SKM-1 treated with dmso at 0.1 percent for 144 hours (cell line): ENCODE measurements at regions not wholly inside any gene's neighbourhood (a gene's known extent, or its start where the extent isn't known, plus 50 kb on each side); places are given as distances from the start of the nearest gene placed in this dataset.
"Not testable (repeated sequence)": the region's sequence is repeated elsewhere in the genome, so short reads cannot be mapped to it uniquely, and the experiment has no call there.

ENCODE experiments used
- DNase-seq: peaks from one replicate; lab custom pipeline; 2025; ENCODE audit not compliant: unreplicated experiment; lab: John Stamatoyannopoulos, UW

DNA sequence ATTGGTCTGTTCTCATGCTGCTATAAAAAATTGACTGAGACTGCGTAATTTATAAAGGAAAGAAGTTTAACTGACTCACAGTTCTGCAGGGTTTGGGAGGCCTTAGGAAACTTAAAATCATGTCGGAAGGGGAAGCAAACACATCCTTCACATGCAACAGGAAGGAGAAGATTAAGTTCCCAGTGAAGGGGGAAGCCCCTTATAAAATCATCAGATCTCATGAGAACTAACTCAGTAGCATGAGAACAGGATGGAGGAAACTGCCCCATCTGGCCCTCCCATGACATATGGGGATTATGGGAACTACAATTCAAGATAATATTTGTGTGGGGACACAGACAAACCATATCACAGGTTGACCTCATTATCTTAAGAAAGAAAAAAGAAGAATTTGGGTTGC lies 134.5 kb downstream of the PPP1R3A start:
- no peak for DNase-seq

DNA sequence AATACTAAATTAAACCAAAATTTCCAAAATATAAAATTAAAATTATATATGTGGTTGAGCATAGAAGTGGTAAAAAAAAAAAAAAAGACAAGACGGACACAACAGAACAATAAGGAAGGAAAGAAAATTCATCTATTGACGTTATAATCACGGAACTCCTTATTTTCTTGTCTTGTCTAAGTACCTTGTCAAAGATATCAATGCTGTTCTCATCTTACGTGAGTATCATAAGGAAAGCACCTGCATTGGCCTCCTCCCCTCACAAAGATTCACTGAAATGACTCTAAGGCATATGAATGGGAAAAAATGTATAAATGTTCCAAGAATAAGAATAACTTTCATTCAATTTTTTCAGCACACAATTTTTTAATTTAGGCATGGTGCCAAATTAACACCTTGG lies 135.4 kb downstream of the PPP1R3A start:
- no peak for DNase-seq

DNA sequence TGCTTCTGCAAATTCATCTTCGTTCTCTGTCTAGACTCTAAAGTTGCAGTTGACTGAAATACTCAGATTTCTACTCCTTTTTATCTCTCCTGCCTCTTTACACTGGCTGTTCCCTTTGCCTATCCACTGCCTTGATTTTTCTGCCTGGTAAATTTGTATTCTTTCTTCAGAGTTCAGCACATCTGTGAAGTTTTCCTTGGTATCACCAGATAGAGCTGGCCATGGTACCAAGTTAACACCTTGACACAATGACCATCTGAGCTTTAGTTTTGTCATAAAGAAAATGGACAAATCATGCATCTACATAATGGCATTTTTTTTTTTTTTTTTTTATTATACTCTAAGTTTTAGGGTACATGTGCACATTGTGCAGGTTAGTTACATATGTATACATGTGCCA lies 143.0 kb downstream of the PPP1R3A start:
- DNase-seq, result no peak

DNA sequence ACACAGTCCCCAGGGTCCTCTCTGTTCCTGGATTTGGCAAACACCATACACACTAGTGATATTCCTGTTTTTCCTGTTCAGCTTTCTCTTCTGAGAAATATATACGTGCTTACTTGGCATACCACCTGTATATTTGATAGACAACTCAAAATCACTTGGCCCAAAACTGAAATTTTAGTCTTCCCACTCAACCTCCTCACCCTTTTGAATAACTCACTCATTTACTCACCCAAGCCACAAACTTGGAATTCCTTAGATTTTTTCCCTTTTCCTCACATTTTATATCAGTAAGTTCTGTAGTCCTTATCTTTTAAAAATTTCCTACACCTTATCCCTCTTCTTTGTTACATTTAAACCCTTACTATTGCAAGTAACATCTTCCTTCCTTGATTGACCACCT lies 143.4 kb downstream of the PPP1R3A start:
- DNase-seq, result no peak

DNA sequence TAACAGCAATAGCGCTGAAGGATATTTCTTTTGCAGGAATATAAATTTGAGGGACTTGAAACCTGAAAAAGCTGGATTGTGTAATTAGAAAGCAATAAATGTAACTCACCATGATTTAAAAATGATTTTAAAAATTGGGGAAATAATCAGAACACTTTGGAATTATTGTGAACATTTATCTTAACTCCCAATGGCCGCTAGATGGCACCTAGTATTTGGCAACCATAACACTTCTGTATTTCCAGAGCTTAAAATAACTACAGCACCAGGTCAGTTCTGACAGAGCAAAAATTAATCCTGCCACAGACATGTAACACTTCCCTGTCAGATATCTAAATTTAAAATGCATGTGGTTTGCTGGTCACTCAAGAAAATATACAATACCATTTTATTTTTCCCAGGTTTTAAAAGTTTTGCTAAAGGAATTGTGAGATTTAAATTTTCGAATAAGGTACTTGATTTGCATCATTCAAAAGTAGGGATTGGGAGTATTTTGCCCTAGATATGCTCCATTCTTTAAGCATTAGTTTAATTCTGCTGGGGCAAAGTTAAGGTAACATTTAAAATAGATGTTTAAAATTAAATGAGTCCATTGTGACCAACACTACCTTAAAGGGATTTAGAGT lies 144.5 kb downstream of the PPP1R3A start:
- peak; percentile 78 for DNase-seq

DNA sequence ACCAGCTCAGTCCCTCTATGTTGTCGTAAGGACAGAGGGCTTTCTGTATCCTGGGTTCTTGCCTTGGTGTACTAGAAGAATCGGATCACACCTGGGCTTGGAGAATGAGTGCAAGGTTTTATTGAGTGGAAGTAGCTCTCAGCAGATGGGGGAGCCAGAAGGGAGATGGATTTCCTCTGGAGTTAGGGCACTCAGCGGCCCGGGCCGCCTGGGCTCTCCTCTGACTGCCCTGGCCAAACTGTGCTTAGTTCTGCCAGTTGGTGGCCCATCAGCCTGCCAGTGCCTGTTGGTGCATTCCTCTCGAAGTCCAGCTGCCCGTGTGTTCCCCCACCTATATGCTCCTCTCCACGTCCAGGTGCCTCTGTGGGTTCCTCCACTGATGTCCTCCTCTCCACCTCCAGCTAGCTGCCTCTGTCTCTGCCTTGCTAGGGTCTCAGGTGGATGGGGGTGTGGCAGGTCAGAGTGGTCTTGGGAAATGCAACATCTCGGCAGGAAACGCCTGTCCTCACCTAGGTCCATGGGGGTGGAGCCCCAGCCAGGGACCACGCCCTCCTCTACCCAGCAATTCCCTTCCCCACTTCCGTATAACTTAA lies 148.6 kb downstream of the PPP1R3A start:
- DNase-seq, result no peak

DNA sequence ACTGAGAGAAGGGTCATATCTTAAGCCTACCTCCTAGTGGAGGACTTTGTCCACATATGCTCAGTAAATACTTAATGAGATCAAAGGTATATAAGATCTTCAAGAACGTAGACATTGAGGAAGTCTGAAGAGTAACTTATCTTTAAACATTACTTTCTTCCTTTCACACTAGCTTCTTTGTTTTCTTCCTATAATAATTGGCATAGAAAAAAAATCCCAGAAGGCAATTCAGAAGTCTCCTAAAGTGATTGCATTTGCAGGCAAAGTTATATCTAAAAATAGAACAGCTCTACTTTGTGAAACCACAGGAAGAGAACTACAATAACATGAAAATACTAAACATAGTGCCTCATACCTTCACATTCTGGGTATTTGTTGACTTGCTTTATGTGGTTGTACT lies 150.4 kb downstream of the PPP1R3A start:
- DNase-seq, result no peak

DNA sequence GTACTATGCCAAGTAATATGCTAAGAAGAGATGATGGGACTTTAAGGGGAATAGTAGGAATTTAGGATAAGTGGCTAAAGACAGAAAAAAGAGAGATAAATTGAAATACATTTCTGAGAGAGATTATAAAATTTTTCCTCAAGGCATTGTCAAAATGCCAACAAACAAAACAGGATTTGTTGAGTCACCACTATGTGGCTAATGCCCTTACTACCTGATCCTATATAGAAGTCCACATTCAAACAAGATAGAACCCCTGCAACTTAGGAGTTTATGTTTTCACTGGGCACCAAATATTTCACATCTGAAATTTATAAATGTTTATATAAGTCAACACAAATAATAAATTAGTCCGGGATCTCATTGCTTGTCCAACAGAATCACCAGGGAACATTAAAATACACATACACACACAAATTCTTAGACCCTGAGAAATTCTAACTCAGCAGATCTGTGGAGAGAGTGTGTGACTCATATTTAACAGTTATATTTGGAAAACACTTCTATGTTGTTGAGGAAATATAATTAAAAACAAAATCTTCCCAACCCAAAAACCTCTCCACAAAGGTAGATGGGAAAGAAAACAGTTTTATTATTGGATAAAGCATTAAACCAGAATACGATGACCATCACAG lies 154.3 kb downstream of the PPP1R3A start:
- no peak for DNase-seq

DNA sequence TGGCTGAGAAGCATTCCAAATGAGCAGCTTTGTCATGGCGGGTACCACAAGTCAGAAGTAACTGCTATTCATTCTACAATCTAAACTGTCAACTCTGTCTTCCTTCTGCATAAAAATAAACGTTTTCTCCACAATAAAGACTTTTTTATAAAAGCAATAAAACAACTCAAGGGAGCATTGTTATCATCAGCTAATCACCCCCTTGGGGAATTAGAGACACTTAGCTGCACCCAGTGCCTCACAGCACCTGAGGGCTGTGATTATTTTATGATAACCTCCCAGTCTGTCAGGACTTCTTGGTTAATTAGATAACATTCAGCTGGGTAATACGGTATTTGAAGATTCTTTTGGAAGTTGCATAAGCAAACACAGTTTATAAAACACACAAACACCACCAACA lies 155.6 kb downstream of the PPP1R3A start:
- DNase-seq, result no peak

DNA sequence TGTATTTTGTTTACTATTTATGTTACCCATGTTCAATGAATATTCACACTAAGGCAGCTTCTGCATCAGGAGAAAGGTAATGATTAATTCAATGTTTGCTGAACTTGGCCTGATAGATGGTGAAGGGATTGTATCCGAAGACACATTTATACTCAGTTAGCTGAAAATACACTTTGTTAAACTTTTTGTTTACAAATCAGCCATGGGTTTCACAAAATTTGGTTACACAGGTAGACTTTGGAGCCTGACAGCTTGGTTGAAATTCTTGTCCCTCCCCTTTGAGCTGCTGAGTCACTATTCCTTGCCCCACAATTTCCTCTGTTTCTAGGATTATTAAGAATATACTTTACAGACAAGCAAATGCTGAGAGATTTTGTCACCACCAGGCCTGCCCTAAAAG lies 162.6 kb downstream of the PPP1R3A start:
- DNase-seq, result no peak

DNA sequence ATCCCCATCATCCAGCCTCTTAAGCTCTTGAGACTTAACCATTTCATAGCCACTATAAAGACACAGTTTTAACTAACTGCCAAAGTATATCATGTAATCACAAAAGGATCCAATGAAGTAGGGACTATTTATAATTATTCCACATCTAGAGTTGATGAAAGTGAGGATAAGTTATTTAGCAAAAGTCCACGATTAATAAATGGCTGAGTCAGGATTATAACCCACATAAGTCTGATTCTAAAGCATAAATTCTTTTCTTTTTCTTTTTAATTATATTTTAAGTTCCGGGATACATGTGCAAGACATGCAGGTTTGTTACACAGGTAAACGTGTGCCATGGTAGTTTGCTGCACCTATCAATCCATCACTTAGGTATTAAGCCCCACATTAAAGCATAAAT lies 166.1 kb downstream of the PPP1R3A start:
- no peak for DNase-seq

DNA sequence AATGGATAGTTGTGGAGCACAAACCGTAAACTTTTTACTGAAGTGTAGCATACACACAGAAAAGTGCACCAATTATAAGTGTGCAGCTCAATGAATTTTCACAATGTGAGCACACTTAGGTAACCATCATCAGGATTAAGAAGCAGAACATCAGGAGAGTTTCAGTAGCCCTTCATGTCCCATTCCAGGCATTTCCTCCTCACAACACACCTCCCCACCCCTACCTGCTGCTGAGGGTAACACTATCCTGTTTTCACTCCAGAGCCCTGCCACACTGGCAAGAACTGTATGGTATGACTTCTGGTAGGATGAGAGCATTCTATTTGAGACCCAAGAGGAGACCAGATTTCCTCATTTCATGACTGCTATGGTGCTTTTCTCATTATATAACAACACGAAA lies 166.5 kb downstream of the PPP1R3A start:
- DNase-seq, result no peak

DNA sequence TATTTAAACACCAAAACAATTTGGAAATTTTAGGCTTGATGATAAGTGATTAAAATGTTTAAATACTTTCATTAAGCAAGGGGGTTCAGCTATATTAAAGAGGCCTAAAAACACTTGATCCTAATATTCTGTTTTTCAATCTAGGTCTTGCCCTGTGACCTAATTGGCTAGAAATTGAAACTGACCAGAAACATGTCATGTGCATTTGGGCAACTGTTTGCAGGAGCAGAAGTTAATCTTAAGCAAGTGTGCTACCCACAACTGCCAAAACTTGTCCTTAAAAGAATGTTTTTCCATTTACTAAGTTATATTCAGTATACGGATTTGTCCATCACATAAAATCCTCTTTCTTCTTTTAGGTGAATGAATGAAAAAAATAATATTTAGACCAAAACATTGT lies 167.3 kb downstream of the PPP1R3A start:
- DNase-seq, result no peak

DNA sequence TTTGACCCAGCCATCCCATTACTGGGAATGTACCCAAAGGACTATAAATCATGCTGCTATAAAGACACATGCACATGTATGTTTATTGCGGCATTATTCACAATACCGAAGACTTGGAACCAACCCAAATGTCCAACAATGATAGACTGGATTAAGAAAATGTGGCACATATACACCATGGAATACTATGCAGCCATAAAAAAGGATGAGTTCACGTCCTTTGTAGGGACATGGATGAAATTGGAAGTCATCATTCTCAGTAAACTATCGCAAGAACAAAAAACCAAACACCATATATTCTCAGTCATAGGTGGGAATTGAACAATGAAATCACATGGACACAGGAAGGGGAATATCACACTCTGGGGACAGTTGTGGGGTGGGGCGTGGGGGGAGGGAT lies 170.4 kb downstream of the PPP1R3A start:
- not testable (repeated sequence) for DNase-seq

DNA sequence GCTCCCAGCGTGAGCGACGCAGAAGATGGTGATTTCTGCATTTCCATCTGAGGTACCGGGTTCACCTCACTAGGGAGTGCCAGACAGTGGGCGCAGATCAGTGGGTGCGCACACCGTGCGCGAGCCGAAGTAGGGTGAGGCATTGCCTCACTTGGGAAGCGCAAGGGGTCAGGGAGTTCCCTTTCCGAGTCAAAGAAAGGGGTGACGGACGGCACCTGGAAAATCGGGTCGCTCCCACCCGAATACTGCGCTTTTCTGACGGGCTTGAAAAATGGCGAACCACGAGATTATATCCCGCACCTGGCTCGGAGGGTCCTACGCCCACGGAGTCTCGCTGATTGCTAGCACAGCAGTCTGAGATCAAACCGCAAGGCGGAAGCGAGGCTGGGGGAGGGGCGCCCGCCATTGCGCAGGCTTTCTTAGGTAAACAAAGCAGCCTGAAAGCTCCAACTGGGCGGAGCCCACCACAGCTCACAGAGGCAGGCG lies 175.8 kb downstream of the PPP1R3A start:
- DNase-seq, result not testable (repeated sequence)

DNA sequence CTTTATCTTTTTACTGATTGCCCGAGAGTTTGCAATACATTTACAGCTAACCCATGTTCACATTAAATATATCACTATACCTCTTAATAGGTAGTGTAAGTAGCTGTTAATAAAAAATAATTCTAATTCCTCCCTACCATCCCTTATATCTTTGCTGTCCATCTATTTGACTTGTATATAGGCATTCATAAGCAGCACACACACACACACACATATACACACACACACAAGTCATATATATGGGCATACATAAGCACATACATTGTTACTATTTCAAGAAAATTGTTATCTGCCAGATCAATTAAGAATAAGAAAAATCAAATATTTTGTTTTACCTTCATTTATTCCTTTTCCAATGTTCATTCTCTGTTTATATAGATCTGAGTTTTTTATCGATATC lies 176.4 kb downstream of the PPP1R3A start:
- DNase-seq, result no peak

DNA sequence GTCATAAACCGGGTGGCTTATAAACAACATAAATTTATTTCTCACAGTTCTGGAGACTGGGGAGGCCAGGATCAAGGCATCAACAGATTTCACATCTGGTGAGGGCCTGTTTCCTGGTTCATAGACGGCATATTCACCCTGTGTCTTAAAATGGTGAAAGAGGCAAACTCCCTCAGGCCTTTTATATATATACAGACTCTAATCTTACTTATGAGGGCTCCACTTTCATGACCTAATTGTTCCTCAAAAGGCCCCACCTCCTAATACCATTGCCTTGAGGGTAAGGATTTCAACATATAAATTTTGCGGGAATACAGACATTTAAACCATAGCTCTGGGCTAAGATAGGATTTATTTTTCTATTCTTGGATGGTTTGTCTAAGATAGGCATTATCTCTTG lies 187.2 kb downstream of the PPP1R3A start:
- no peak for DNase-seq

DNA sequence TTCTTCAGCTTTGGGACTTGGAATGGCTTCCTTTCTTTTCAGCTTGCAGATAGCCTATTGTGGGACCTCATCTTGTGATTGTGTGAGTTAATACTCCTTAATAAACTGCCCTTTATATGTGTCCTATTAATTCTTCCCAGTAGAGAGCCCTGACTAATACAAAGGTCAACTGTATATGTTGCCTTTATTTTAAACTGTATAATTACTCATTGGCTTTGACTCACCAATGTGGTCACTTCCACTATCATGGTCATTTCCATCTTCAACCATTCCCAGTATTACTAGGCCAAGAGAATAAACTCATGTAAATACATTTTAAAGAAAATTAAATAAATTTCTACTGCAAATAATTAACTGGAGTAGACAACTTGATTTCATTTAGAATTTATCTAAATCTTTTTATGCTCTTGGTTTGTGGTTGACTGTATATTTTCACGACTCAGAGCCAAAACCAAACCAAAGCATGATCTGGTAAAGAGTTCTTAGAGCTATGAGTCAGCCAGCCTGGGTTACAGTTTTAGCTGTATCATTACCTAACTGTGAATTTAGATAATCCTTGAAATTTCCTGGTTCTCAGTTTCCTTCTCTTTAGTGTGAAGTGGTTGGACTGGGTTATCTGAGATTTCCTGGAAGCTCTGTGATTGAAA lies 188.4 kb downstream of the PPP1R3A start:
- DNase-seq, result no peak

DNA sequence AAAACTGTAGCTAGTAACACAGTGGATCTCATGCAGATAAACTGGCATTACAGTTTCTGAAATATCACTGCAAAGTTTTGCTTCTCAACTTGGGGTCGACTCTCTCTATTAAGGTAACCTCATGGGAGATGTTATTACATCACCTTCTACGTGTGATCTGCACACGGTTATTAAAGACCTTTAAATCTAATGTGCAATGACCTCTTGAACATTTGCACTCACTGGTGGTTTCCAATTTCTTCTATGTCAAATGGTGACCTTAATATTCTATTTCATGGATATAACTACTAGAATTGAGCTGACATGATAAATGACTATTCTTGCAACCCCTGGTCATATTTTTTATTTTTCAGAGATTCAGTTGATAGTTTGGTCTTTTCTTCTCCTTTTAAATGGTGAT lies 191.3 kb downstream of the PPP1R3A start:
- no peak for DNase-seq

DNA sequence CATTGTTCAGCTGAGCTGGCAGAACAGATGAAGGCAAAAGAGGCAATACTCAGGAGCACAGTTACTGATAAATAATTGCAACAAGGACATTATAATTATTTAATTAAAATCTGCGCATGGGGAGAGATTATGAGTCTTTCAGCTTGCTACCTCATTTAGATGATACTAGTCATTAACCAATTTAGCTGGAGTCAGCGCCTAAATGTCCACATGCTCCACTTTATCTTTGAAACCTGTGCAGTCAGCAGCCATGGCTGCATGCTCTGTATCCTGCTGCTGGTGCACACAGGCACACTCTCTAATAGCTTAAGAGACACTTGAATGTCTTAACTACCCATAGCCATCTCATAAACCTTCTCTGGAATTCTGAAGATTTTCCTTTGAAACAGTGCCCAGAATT lies 196.8 kb downstream of the PPP1R3A start:
- no peak for DNase-seq

DNA sequence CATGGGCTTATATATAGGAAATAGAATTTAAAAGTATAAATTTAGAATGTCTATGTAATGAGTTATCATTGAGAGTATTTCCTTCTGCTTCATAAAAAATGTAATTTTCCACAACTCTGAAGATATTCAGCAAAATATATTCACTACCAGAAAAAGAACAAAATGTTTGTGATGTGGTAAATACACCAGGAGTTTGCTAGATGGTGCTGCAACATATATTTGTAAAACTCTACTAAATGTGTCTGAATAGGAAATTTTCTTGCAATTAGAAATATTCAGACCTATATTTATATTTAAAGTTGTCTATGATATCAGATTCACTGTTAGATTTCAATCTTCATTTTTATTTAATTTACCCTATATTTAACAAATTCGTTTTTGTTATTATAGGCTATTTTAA lies 201.1 kb downstream of the PPP1R3A start:
- DNase-seq, result no peak
